SK-N-MC (cell line): ENCODE measurements at regions not wholly inside any gene's neighbourhood (a gene's known extent, or its start where the extent isn't known, plus 50 kb on each side); places are given as distances from the start of the nearest gene placed in this dataset.

Experiments used
- EZH2 ChIP-seq: fragments of 200-600 bp; sonication (generic); IDR thresholded peaks from one replicate; pipeline ENCODE4 v1.6.1; 2017; ENCODE audit warnings: antibody characterized with exemption
- FOXP2 ChIP-seq: optimal IDR thresholded peaks from 2 replicates; pipeline ENCODE3; 2011; ENCODE audit warnings: mild to moderate bottlenecking, moderate library complexity; ENCODE audit not compliant: insufficient read depth; ENCODE audit errors: extremely low read length, control extremely low read depth
- POLR2AphosphoS5 ChIP-seq: IDR thresholded peaks from 2 replicates; pipeline ENCODE4 v1.6.1; 2012; ENCODE audit warnings: mild to moderate bottlenecking, low read depth, low read length, borderline replicate concordance

DNA sequence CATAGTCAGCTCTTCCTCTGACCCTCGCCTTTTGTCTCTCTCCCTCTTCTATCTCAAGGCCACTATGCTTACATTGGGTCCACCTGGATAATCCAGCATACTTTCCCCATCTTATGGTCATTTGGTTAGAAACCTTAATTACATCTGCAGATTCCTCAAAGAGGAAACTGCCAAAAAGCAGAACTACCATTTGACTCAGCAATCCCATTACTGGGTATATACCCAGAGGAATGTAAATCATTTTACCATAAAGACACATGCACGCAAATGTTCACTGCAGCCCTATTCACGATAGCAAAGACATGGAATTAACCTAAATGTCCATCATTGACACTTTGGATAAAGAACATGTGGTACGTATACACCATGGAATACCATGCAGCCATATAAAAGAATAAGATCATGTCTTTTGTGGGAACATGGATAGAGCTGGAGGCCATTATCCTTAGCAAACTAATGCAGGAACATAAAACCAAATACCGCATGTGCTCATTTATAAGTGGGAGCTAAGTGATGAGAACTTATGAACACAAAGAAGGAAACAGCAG lies 114.8 kb upstream of the NPY start:
- no peak for TF ChIP-seq EZH2
- no peak for TF ChIP-seq POLR2AphosphoS5
- TF ChIP-seq FOXP2 = no peak
